B cell (primary cell): ENCODE measurements at regions not wholly inside any gene's neighbourhood (a gene's known extent, or its start where the extent isn't known, plus 50 kb on each side); places are given as distances from the start of the nearest gene placed in this dataset.

Source experiments
- CTCF ChIP-seq: fragments of 200-600 bp; IDR thresholded peaks from one replicate; pipeline ENCODE4 v1.8.0; 2022; ENCODE audit warnings: antibody characterized with exemption, mild to moderate bottlenecking
- EZH2 ChIP-seq: IDR thresholded peaks from 2 replicates; pipeline ENCODE4 v1.6.1; 2012; ENCODE audit warnings: borderline replicate concordance, low read depth, mild to moderate bottlenecking, moderate library complexity, low read length; ENCODE audit not compliant: insufficient read depth, poor library complexity, severe bottlenecking

DNA sequence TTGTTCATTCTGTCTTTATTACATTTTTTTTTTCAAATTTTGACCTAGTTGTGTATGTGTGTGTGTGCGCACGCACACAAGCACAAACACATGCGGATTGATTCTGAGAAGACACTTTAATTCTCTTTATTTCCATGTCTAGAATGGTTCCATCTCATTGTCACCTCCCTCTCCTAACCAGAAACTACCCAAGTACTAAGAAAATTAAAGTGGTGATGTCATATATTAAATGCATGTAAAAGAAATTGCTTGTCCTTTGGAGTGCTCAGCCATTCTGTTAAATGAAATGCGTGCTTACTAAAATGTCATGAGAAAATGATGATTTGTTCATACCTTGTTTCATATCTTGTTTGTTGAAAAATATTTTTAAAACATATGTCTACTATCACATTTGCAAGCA is 1297.0 kb upstream of the TENM3 start:
- TF ChIP-seq CTCF (no peak), EZH2 (no peak)
